Heart right ventricle (tissue), 16 donors: ENCODE measurements at regions not wholly inside any gene's neighbourhood (a gene's known extent, or its start where the extent isn't known, plus 50 kb on each side); places are given as distances from the start of the nearest gene placed in this dataset.

Source experiments
- ATAC-seq, 8 donors: fragments of 200-7000 bp; cut with Tn5 transposase; one replicate each; pipeline ENCODE4 v1.9.1; 2020; ENCODE audit warnings: mild to moderate bottlenecking in 8 of 8, moderate library complexity in 8 of 8, moderate number of reproducible peaks in 1 of 8
- DNase-seq, 2 donors: peaks; one replicate each; pipeline ENCODE4 v3.0.0-alpha.2; 2020
- H3K27ac ChIP-seq, 10 donors: fragments of 200-600 bp; sonication (generic) in 2 of 10; one replicate each; pipeline versions ENCODE4 v1.5.0 to v1.8.0; 2020 to 2022; ENCODE audit warnings: mild to moderate bottlenecking in 3 of 10
- H3K27me3 ChIP-seq, 7 donors: fragments of 200-600 bp; one replicate each; pipeline ENCODE4 v1.8.0; 2021 to 2022; ENCODE audit warnings: mild to moderate bottlenecking in 2 of 7
- H3K36me3 ChIP-seq, 9 donors: fragments of 200-600 bp; sonication (generic) in 1 of 9; one replicate each; pipeline versions ENCODE4 v1.5.0 to v1.8.0; 2020 to 2022; ENCODE audit warnings: mild to moderate bottlenecking in 2 of 9
- H3K4me1 ChIP-seq, 9 donors: fragments of 200-600 bp; sonication (generic) in 1 of 9; one replicate each; pipeline versions ENCODE4 v1.5.0 to v1.8.0; 2020 to 2022; ENCODE audit warnings: mild to moderate bottlenecking in 4 of 9
- H3K4me3 ChIP-seq, 10 donors: fragments of 200-600 bp; sonication (generic) in 2 of 10; one replicate each; pipeline versions ENCODE4 v1.5.0 to v1.8.0; 2020 to 2022; ENCODE audit warnings: mild to moderate bottlenecking in 7 of 10, moderate library complexity in 2 of 10
- H3K9me3 ChIP-seq, 11 donors: fragments of 200-600 bp in 10 of 11; sonication (generic) in 2 of 11; one replicate each; pipeline versions ENCODE4 v1.5.0 to v1.8.0; 2013 to 2022; ENCODE audit warnings: mild to moderate bottlenecking in 2 of 11, control low read depth in 1 of 11, moderate library complexity in 1 of 11
- WGBS, 2 donors: extraction: QIAGEN DNeasy Blood & Tissue Kit; methylation state at CpG; one replicate each; pipeline ENCODE4 v1.1.7; 2013; ENCODE audit warnings: inconsistent platforms in 1 of 2; 5-methylcytosine and 5-hydroxymethylcytosine counted together
- intact Hi-C, 10 donors: fragments of 100-400 bp; cut with DNase I; formaldehyde crosslinking; loops; one replicate each; pipeline versions ENCODE4 v1.11.1 to v1.14.2; 2022
- TF ChIP-seq, protein P1 (sequence below), 9 donors: fragments of 200-600 bp; sonication (generic) in 2 of 9; IDR thresholded peaks; one replicate each; pipeline versions ENCODE4 v1.5.0 to v1.8.0; 2021 to 2022; ENCODE audit warnings: antibody characterized with exemption in 9 of 9, mild to moderate bottlenecking in 5 of 9, moderate library complexity in 1 of 9
- donor health status: Arrhythmogenic right ventricular cardiomyopathy.
- donor health status: ischemic (EF 13 %, LVEDD 7.1; RV severe dilation, severe dysfunction).
- donor health status: healthy with polysubstance abuse.
- donor health status: DM: no; HTN: yes; CAD: no.
- donor health status: DM: no; HTN: no; CAD: no.
- donor health status: ischemic (EF 25% LVEDD 6.9; RV normal size, moderate dysfunction).
- donor health status: ischemic (EF 25% LVEDD 5.7; RV mildly dilated, moderate dysfunction).
- donor health status: healthy.
- donor health status: DM: yes; HTN: yes; CAD: no.
- donor health status: Ischemic cardiomyopathy.
- donor health status: ischemic (EF 35%, LVEDD 5.7; RV mildly dilated, moderate dysfunction).
- donor health status: nonischemic (EF 11% LVEDD 7.7; RV severe dilation, severe dysfunction).
- donor health status: DM: yes; HTN: yes; CAD: no.
- donor health status: PGD.
- donor health status: ischemic (EF 29% LVEDD 5.4; RV normal size, mild dysfunction).
- donor health status: nonischemic (EF 23%, LVEDD 6.1; RV moderate dilation, normal function).

DNA sequence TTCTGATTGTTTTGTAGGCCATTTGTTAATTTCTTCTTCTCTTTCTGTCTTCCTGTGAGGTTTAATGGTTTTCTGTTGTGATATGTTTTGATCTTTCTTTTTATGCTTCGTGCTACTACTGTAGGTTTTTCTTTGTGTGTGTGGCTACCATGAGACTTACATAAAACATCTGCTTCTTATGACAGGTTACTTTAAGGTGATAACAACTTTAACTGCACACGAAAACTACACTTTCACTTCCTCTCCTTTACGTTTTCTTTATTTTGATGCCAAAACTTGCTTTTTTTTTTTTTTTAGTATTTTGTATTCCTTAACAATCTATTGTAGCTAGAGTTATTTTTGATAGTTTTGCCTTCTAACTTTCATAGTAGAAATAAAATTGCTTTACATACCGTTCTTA, 691.3 kb downstream of the TSN start:
- DNase-seq (no peak), ATAC-seq (no peak)
- H3K27me3 ChIP-seq: no peaks in the 10 kb centered on the region
- H3K9me3 ChIP-seq: peaks cover 0 to 32% (median 8%) of the 10 kb centered on the region in 11 donors
- H3K27ac ChIP-seq: no peak overlapping the region
- no peaks in the 10 kb centered on the region for H3K36me3 ChIP-seq
- no peak overlapping the region for H3K4me3 ChIP-seq
- intact Hi-C loops: no loop called here
- TF ChIP-seq, protein P1, sequence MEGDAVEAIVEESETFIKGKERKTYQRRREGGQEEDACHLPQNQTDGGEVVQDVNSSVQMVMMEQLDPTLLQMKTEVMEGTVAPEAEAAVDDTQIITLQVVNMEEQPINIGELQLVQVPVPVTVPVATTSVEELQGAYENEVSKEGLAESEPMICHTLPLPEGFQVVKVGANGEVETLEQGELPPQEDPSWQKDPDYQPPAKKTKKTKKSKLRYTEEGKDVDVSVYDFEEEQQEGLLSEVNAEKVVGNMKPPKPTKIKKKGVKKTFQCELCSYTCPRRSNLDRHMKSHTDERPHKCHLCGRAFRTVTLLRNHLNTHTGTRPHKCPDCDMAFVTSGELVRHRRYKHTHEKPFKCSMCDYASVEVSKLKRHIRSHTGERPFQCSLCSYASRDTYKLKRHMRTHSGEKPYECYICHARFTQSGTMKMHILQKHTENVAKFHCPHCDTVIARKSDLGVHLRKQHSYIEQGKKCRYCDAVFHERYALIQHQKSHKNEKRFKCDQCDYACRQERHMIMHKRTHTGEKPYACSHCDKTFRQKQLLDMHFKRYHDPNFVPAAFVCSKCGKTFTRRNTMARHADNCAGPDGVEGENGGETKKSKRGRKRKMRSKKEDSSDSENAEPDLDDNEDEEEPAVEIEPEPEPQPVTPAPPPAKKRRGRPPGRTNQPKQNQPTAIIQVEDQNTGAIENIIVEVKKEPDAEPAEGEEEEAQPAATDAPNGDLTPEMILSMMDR (IDR thresholded peaks at IDR 0.05): no peak
- H3K4me1 ChIP-seq: no peaks in the 10 kb centered on the region
- WGBS, 2 donors: 65 to 75% methylated on average over 4 of the region's 4 CpGs

DNA sequence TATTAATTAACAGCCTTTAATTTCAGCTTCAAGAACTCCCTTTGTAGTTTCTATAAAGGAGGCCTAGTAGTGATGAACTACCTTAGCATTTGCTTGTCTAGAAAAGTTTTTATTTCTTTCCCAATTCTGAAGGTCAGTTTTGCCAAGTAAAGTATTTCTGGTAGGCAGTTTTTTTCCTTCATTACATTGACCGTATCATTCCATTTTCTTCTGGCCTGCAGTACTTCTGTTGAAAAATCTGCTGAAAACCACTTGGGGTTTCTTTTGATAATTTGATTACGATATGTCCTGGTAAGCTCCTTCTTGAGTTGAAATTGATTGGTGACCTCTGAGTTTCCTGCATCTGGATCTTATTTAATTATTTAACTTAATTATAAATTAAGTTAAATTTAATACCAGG, 691.8 kb downstream of the TSN start:
- Histone ChIP-seq H3K9me3 (peaks cover 0 to 32% (median 8%) of the 10 kb centered on the region in 11 donors), H3K27me3 (no peaks in the 10 kb centered on the region), H3K27ac (no peak overlapping the region), H3K4me1 (no peaks in the 10 kb centered on the region), H3K36me3 (no peaks in the 10 kb centered on the region), H3K4me3 (no peak overlapping the region)
- DNase-seq (no peak), ATAC-seq (no peak)
- TF ChIP-seq, protein P1 (IDR thresholded peaks at IDR 0.05): no peak
- 93% methylated on average over 2 of the region's 2 CpGs for WGBS, 2 donors
- intact Hi-C loops: no loop called here

DNA sequence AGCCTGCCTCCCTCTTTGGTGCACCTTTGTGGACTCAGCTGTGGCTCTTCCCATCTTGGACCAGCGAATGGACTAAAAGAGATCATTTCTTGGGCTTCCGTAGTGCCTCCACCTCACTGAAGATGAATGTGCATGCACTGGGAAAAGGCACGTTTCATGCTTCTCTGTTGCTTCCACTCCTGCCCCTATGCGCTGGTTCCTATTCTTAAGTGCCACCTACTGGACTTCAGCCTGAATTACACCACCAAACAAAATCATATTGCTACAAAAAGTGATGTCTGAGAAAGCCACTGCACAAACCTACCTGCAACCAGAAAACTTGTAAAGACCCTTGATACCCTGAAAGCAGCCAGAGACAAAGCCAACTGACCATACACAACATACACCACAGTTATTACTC, 695.6 kb downstream of the TSN start:
- no peak for ATAC-seq
- no peak for DNase-seq
- H3K9me3 ChIP-seq: peaks cover 0 to 53% (median 22%) of the 10 kb centered on the region in 11 donors
- intact Hi-C loops: loop anchor here in 1 of 10 donors (10.0 kb wide), 1 partner anchor 476 kb away; no protein-coding TSS in a partner anchor
- H3K36me3 ChIP-seq: no peaks in the 10 kb centered on the region
- H3K4me1 ChIP-seq: no peaks in the 10 kb centered on the region
- no peaks in the 10 kb centered on the region for H3K27me3 ChIP-seq
- TF ChIP-seq, protein P1 (IDR thresholded peaks at IDR 0.05): peak in 6 of 9 donors; percentile 3 to 31 (median 24)
- WGBS, 2 donors: 61 to 65% methylated on average over 4 of the region's 4 CpGs
- H3K4me3 ChIP-seq: no peak overlapping the region
- no peak overlapping the region for H3K27ac ChIP-seq

DNA sequence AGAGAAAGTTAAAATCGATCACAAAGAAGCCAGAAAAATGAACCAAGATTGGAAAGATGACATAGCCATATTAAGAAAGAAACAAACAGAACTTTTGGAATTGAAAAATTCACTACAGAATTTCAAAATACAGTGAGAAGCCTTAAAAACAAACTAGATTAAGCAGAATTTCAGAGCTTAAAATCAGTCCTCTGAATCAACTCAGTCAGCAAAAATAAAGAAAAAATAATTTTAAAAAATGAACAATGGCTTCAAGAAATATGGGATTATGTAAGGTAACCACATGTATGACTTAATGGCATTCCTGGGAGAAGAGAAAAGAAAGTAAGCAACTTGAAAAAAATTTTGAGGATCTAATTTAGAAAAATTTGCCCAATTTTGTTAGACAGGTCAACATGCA, 696.2 kb downstream of the TSN start:
- H3K36me3 ChIP-seq: no peaks in the 10 kb centered on the region
- no peak overlapping the region for H3K4me3 ChIP-seq
- H3K9me3 ChIP-seq: peaks cover 0 to 50% (median 18%) of the 10 kb centered on the region in 11 donors
- intact Hi-C loops: loop anchor here in 1 of 10 donors (10.0 kb wide), 1 partner anchor 477 kb away; no protein-coding TSS in a partner anchor
- WGBS, 2 donors: 71 to 73% methylated on average over 1 of the region's 1 CpG
- no peak overlapping the region for H3K27ac ChIP-seq
- no peaks in the 10 kb centered on the region for H3K4me1 ChIP-seq
- H3K27me3 ChIP-seq: no peaks in the 10 kb centered on the region
- TF ChIP-seq, protein P1 (IDR thresholded peaks at IDR 0.05): no peak
- ATAC-seq (no peak), DNase-seq (no peak)
